ENCODE measurements at regions not wholly inside any gene's neighbourhood (a gene's known extent, or its start where the extent isn't known, plus 50 kb on each side); places are given as distances from the start of the nearest gene placed in this dataset.
A peak's percentile ranks its signal among the peaks of the same experiment; 100 is the strongest.
"Not testable (repeated sequence)": the region's sequence is repeated elsewhere in the genome, so short reads cannot be mapped to it uniquely, and the experiment has no call there.

DNA sequence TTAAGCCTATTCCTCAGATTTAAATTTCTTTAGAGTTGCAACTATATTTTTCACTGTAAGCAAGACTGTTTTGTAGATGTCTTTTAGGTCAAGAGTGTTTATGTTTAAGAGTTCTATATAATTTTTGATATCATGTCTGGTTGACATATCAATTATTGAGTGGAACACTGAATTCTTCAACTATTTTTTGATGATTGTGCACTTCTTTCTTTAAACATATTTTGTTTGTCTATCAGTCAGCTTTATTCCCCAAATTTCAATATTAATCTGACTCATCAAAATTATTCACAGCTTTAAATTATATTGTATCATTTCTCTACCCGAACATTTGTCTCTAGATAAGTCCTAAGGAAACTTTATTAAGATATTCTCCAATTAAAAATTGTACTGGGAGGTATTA lies 933.6 kb upstream of the ROBO1 start:
- no peak for DNase-seq

- DNase-seq = no peak
These were observed 929.5 kb upstream of the ROBO1 start for GRCh38 chr3:80697291-80697690.

DNA sequence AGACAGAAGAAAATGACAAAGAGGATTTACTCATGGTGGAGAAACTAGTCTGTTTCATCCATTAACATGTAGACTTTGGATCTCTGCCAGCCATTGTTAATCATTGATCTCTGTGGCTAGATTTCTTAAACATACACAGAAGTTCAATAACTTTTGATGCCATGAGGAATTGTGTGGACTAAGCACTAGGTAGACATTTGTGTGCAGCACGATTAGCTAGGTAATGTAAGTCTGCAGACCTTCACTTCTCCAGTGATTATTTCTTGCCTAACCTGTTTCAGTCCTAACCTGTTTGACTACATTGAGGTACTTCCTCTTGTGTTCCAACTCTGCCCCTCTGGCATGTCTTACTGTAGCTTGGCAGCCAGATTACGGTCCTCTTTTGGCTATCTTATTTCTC lies 928.5 kb upstream of the ROBO1 start:
- DNase-seq = no peak

GRCh38 chr3:80688814-80689213 lies 921.0 kb upstream of the ROBO1 start:
- DNase-seq = peak; percentile 12

DNA sequence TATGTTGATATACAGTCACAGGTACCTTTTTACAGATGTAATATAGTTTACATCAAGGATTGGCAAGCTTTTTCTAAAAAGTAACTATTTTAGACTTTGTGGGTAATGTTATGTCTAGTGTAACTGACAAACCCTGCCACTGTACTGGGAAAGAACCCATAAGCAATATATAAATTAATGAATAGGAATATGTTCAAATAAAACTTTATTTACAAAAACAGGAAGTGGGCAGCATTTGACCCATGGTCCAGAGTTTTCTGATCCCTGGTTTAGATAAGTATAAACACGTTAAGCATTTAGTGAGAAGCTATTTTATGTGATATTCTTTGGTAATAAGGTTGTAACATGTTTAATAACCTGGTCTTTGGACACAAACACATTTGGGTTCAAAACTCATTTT lies 915.2 kb upstream of the ROBO1 start:
- DNase-seq = no peak

DNA sequence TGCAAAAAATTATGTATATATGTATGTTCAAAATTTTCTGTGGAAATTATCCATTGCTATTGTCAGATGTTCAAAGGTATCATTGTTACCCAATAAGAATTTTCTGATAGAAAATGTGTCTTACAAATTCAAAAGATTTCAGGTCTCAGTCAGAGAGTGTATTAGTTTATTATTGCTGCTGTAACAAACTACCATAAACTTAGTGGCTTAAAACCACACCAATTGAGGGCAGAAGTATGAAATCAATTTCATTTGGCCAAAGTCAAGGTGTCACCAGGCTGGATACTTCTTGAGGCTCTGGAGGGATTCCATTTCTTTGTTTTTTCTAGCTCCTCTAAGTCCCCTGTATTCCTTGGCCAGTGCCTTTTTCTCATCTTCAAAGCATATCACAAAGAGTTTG lies 914.4 kb upstream of the ROBO1 start:
- DNase-seq = no peak

DNA sequence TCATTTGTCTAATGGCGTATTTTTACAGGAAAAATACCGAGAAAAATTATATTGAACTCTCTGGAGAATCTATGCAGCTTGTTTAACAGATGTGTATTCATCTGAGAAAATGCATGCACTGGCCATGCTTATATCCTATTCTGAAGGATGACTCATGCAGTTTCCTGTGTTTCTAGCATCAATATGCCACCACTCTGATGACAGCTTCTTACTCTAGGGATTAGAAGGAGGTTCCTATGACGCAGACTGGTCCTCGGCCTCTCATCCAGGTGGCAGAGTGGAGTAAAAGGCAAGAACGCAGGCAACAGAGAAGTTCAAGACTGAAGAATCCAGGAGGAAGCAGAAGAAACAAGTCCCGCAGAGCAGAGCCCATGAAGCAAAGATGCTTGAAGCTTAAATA lies 910.0 kb upstream of the ROBO1 start:
- no peak for DNase-seq

- no peak for DNase-seq
These were observed 909.1 kb upstream of the ROBO1 start for GRCh38 chr3:80676866-80677265.

DNA sequence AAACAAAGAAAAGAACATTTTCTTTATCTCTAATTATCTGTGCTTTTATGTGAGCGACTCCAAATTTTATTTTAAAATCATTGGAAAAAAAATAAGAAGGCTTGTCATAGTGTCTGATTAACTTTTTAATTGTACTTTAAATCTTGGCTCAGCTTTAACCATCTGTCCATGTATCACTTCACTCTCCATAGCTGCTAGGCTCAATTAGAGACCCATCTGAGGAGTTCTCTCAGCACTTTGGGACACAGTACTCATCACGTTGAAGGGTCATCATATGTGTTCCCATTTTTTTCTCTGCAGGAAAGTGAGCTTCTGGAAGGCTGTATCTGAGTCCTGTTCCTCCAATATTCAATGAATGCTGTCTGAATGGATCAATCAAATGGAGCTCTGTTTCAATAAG lies 908.5 kb upstream of the ROBO1 start:
- no peak for DNase-seq

DNA sequence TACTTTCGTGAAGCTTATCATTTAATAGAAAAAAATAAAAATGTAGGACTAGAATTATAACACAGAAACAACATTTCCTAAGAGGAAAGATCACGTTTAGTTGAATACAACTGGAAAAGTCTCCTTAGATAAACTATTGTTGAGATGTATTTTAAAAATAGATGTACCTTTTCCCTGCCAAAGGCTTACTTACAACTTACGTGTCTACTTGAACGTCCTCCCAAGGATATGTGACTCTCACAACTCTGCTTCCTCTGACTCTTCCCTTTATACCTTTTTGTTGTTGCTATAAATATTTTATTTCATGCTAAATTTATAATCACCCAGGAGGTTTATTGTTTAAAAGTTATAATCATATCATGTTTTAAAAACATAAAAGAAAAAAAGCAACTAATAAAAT lies 908.0 kb upstream of the ROBO1 start:
- DNase-seq = no peak

DNA sequence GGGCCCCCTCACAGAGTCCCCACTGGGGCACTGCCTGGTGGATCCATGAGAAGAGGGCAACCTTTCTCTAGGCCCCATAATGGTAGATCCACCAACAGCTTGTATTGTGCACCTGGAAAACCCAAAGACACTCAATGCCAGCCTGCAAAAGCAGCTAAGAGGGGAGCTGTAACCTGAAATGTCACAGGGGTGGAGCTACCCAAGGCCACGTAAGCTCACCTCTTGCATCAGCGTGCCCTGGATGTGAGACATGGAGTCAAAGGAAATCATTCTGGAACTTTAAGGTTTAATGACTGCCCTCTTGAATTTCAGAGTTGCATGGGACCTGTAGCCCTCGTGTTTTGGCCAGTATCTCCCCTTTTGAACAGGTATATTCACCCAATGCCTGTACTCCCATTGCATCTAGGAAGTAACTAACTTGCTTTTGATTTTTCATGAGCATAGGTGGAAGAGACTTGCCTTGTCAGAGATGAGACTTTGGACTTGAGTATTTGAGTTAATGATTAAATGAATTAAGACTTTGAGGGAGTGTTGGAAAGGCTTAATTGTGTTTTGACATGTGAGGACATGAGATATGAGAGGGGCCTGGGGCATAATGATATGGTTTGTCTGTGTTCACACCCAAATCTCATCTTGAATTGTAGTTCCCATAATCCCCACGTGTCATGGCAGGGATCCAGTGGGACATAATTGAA lies 900.9 kb upstream of the ROBO1 start:
- DNase-seq = no peak

- DNase-seq = no peak
These were observed 900.3 kb upstream of the ROBO1 start for GRCh38 chr3:80668100-80668499.

DNA sequence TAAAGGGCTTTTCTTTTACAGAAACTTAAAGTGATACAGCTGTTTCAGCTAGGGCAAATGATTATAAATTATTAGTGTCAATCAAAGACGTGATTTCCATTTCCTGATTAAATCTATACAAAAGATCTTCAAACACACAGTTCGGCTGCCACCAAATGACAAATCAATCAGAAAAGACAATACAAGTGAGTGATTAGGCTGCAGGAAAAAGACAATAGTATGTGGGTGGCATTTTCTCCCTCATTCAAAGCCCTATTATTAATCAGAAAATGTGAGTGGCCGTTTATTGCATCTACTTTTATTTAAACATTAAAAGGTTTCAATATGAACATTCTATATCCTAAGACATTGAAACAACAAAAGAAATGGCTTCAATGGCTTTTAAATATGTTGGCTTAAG lies 895.6 kb upstream of the ROBO1 start:
- no peak for DNase-seq

DNA sequence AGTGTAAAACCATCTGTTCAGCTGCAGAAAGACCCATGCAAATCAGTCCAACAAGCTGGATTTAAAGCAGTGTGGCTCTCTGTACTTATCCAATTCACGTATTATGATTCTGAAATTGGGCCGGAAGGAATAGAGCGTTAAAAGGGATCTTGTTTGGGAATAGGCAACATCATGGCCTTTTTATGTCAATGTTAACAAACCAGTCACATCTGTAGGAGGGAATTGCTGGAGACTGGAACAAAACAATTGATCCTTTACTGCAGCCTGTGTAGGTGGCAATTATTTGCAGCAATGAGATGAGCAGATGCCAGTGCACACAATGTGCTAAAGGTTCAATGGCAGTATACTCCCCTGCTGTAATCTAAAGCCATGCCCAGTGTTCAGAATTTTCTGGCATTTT lies 887.4 kb upstream of the ROBO1 start:
- DNase-seq = no peak

DNA sequence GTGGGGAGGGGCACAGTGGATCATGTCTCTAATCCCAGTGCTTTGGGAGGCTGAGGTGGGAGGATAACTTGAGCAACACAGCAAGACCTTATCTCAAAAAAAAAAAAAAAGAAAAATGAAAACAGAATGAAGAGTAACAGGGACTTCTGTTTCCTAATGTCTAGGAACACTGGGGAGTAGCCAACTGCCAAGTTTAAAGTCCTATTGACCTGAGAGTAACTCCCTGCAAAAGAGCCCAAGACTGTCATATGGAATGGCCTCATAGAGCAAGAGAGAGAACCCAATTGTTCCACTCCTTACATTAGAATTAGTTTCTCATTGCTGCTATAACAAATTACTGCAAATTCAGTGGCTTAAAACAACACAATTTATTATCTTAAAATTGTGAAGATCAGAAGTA lies 881.4 kb upstream of the ROBO1 start:
- no peak for DNase-seq

GRCh38 chr3:80643421-80643820 lies 875.6 kb upstream of the ROBO1 start:
- DNase-seq = no peak

DNA sequence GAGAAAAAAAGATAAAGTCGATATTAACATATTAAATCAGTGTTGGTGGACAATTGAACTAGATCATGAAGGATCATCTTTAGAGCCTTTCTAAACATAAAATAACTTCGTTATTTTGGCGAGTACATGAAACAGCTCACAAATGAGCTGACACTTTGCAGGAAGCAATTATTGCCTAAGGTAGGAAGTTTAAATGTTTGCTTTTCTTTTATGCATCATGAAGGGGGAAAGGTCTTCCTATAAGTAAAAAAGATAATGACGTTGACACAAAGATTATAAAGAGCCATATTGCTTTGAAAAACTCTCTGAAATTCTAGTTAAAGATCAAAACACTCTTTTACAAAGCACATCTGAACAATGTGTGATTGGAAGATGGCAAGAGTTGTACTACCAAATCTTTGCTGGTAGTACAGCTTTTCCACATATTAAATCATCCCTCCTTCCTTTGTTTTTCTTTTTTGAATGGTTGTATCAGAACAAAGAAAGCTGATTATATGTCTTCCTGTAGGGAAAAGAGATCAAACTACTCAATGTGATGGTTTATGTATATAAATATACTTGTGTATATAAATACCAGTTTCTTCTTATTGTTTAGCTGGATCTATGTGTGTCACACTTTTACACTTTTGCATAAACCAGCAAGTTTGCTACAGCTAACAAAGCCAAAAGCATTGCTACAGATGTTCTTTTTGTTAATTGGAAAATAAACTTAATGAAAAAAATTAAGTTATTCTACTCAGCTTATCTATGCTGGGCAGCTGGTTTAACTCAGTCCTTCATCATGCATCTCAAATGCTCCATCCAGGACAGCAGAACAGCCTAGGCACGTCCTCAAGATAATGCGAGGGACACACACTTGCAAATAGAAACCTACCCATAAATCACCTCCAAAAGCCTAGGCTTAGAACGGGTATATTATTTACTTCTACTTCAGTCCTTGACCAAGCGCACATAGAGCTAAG lies 850.8 kb upstream of the ROBO1 start:
- no peak for DNase-seq

DNA sequence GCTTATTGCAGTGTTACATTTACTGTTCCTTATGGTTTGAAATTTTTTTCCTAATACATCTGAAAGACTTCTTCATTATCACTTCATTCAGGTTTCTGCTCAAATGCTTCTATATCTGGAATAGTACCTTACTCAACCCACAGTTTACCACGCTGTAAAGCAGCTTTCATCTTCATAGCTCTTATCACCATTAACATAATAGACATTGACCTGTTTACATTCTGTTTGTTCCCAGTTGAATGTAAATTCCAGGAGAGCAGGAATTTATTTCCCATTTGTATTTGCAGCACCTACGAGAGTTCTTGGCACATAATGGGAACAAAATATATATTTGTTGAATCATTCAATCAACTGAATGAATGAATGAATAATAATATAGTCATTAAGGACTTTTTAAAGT lies 844.6 kb upstream of the ROBO1 start:
- DNase-seq = no peak

DNA sequence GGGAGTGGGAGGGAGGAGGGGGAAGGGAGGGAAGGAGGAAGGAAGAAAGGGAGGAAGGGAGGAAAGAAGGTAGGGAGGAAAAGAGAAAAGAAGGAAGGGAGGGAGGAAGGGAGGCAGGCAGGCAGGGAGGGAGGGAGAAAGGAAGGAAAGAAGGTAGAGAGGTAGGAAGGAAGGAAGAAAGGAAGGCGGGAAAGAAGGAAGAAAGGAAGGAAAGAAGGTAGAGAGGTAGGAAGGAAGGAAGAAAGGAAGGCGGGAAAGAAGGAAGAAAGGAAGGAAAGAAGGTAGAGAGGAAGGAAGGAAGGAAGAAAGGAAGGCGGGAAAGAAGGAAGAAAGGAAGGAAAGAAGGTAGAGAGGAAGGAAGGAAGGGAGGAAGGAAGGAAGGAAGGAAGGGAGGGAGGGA lies 840.3 kb upstream of the ROBO1 start:
- not testable (repeated sequence) for DNase-seq

DNA sequence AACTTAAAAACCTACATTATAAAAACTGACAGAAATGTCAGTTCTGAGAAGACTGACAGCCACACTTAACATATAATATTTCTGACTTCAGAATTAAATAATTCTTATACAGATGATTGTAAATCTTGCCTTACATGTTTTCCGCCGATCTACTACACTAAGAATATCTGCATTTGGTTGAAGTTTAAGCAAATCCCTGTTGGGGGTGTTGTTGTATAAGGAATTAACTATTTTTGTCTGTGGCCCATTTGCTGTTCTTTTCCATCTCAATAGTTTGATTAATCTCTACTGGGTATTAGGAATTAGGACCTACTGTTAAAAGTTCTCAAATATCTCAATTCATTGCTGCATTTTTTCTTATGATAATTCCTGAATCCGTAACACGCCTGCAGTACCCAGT lies 838.3 kb upstream of the ROBO1 start:
- DNase-seq = no peak

- DNase-seq = no peak
These were observed 833.7 kb upstream of the ROBO1 start for GRCh38 chr3:80601479-80601878.

DNA sequence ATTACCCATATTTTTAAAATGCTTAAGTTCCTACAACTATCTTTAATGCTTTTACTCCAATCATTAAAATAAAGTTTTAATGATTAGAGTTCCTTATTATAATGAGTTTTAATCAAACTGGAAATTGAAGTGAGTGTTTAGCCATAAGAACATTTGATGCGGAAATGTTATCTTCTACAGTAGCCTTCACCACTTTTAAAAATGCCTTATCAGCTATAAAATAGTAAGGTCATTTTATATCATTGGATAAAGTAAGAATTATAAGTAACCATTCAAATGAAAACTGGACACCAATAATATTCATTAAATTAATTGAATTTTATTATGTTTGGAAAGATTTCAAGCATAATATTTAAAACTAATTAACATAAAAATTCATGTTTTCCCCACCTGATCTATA lies 825.0 kb upstream of the ROBO1 start:
- DNase-seq = no peak

DNA sequence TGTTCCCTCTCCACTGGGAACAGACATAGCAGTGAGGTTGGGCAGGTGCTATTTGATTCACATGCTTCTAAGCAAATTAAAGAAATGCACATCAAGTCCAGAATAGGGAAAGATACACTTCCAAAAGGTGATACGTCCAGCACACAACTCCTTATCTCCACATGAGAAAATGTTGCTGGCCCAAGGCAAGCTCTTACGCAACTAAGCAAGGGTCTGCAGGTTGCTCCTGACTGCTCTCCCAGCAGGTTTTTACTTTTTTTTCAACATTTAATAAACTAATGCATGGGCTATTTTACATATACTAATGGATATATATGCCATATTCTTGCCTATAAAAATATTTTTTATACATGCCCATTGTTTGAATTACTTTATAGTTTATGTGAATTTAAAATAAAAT lies 818.5 kb upstream of the ROBO1 start:
- DNase-seq = no peak

DNA sequence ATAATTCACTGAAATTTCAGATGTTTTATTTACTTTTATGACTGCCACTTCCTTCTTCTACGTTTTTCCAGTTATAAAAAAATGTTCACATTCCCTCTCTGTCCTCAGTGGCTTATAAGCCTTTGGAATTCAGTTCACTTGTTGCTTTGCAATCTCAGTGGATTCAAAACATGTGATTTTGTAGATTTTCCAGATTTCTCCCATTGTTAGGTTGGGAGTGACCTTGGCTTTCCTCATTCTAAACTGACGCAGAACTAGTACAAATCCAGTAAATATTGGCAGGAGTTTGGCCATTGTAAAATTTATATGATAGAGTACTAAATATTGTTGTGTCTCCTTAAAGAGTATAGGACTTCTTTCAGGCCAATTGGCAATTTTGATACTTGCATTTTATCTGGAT lies 812.3 kb upstream of the ROBO1 start:
- no peak for DNase-seq

DNA sequence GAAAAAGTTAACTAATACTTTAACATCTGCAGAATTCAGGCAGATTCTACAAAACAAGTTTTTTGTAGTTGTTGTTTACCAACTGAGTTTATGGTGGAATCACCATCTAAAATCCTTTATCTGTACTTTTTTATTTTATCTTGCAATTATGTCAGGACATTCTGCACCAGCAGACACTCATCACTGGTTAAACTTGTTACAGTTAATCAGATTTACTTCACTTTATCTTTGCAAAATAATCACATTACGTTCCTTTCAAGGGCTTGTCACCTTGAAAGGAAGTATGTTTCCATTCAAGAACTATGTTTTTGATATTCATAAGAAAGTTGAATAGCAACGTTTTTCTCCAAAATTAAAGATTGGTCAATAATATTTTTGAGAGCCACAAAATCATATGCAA lies 796.6 kb upstream of the ROBO1 start:
- no peak for DNase-seq
